A549 (cell line): ENCODE measurements at regions not wholly inside any gene's neighbourhood (a gene's known extent, or its start where the extent isn't known, plus 50 kb on each side); places are given as distances from the start of the nearest gene placed in this dataset.

Source experiments
- ATAC-seq, 2 experiments: fragments of 200-7000 bp in 1 of 2; fragments of >200 bp in 1 of 2; cut with Nextera tagmentation in 1 of 2; cut with Tn5 transposase in 1 of 2; 3 replicates each; pipeline versions ENCODE4 v1.8.0 to v1.9.1; 2018 to 2020; ENCODE audit warnings: mild to moderate bottlenecking in 1 of 2, moderate library complexity in 1 of 2
- CTCF ChIA-PET: fragments of 300-600 bp; sonication (Branson Sonifier 250); formaldehyde crosslinking; extraction: SDS; loops from one replicate; lab custom pipeline; 2021; ENCODE audit warnings: antibody characterized with exemption, inconsistent platforms; lab: Yijun Ruan, JAX
- POLR2A ChIA-PET: fragments of 350-600 bp; formaldehyde crosslinking; extraction: SDS; loops from one replicate; lab custom pipeline; 2021; ENCODE audit warnings: antibody characterized with exemption, inconsistent platforms; lab: Yijun Ruan, JAX
- DNase-seq, 2 experiments: peaks; one replicate each; pipeline versions ENCODE4 v3.0.0 to v3.0.0-alpha.2; 2011 to 2016; ENCODE audit warnings: low read depth in 1 of 2, low spot score in 1 of 2
- FAIRE-seq: peaks from 2 replicates; lab custom pipeline; 2011; peaks lifted over from hg19 to GRCh38; lab: Jason Lieb, UNC
- H3K27ac ChIP-seq, 2 experiments: fragments of >200 bp; sonication (Bioruptor Twin); formaldehyde crosslinking; 3 replicates each; pipeline ENCODE4 v1.5.1; 2016 to 2017
- H3K4me1 ChIP-seq: fragments of >200 bp; sonication (Bioruptor Twin); formaldehyde crosslinking; 3 replicates; pipeline ENCODE4 v1.6.1; 2016
- H3K4me2 ChIP-seq: fragments of >200 bp; sonication (Bioruptor Twin); formaldehyde crosslinking; 3 replicates; pipeline ENCODE4 v1.6.1; 2016
- H3K4me3 ChIP-seq: fragments of >200 bp; sonication (Bioruptor Twin); formaldehyde crosslinking; 3 replicates; pipeline ENCODE4 v1.5.1; 2016
- H3K9me3 ChIP-seq: fragments of >200 bp; sonication (Bioruptor Twin); formaldehyde crosslinking; 3 replicates; pipeline ENCODE4 v1.6.1; 2016
- CBX8 ChIP-seq: fragments of 200-600 bp; sonication (generic); IDR thresholded peaks from 2 replicates; pipeline ENCODE4 v1.6.1; 2016
- CHD2 ChIP-seq: fragments of 150-350 bp; IDR thresholded peaks from 2 replicates; pipeline ENCODE4 v1.6.1; 2014; ENCODE audit warnings: low read length; ENCODE audit not compliant: partially characterized antibody
- EHMT2 ChIP-seq: fragments of 200-600 bp; sonication (generic); IDR thresholded peaks from 2 replicates; pipeline ENCODE4 v1.6.1; 2016; ENCODE audit warnings: antibody characterized with exemption, low read depth, mild to moderate bottlenecking, moderate library complexity
- EP300 ChIP-seq, 2 experiments: fragments of >200 bp; sonication (Bioruptor Twin); formaldehyde crosslinking; IDR thresholded peaks; 2 replicates in 1 of 2; 3 replicates in 1 of 2; pipeline ENCODE4 v1.6.1; 2016 to 2017
- ESRRA ChIP-seq: fragments of 150-350 bp; IDR thresholded peaks from 2 replicates; pipeline ENCODE4 v1.6.1; 2014; ENCODE audit warnings: mild to moderate bottlenecking, low read length, borderline replicate concordance
- FOSL2 ChIP-seq, 2 experiments: fragments of 450-650 bp in 1 of 2; fragments of >200 bp in 1 of 2; sonication (Bioruptor Twin) in 1 of 2; formaldehyde crosslinking; IDR thresholded peaks; 2 replicates each; pipeline versions ENCODE4 v1.5.0 to v1.6.1; 2016 to 2020; ENCODE audit warnings: mild to moderate bottlenecking in 1 of 2, moderate library complexity in 1 of 2
- HEYL ChIP-seq: fragments of 250-450 bp; sonication (Bioruptor Pico); IDR thresholded peaks from 2 replicates; pipeline ENCODE4 v1.8.0; 2021; ENCODE audit warnings: mild to moderate bottlenecking, moderate library complexity
- RAD21 ChIP-seq, 2 experiments: fragments of >200 bp in 1 of 2; sonication (Bioruptor Twin) in 1 of 2; formaldehyde crosslinking in 1 of 2; IDR thresholded peaks in 1 of 2; conservative IDR thresholded peaks in 1 of 2; 2 replicates in 1 of 2; 3 replicates in 1 of 2; pipeline ENCODE4 v1.6.1; 2012 to 2018; ENCODE audit warnings: inconsistent platforms in 1 of 2
- RFX5 ChIP-seq: fragments of 450-650 bp; IDR thresholded peaks from 2 replicates; pipeline ENCODE4 v1.7.1; 2014; ENCODE audit warnings: antibody characterized with exemption, mild to moderate bottlenecking, moderate library complexity
- RNF2 ChIP-seq: fragments of 200-600 bp; sonication (generic); IDR thresholded peaks from 2 replicates; pipeline ENCODE4 v1.6.1; 2016; ENCODE audit warnings: low read depth, mild to moderate bottlenecking, antibody characterized with exemption, moderate library complexity, borderline replicate concordance
- SREBF2 ChIP-seq: fragments of 450-650 bp; IDR thresholded peaks from 2 replicates; pipeline ENCODE4 v1.6.1; 2014; ENCODE audit warnings: mild to moderate bottlenecking, moderate library complexity
- TFCP2L1 ChIP-seq: fragments of 250-450 bp; sonication (Bioruptor Pico); IDR thresholded peaks from 2 replicates; pipeline ENCODE4 v1.5.0; 2021; ENCODE audit warnings: mild to moderate bottlenecking
- TP53 ChIP-seq: fragments of 250-450 bp; sonication (Bioruptor Pico); IDR thresholded peaks from 2 replicates; pipeline ENCODE4 v1.5.0; 2021; ENCODE audit warnings: mild to moderate bottlenecking, moderate library complexity
- ZFP36 ChIP-seq: fragments of 450-650 bp; IDR thresholded peaks from 2 replicates; pipeline ENCODE4 v1.6.1; 2014; ENCODE audit warnings: borderline replicate concordance; ENCODE audit not compliant: partially characterized antibody
- ZSCAN20 ChIP-seq: fragments of 250-450 bp; sonication (Bioruptor Pico); IDR thresholded peaks from 2 replicates; pipeline ENCODE4 v1.8.0; 2022; ENCODE audit warnings: mild to moderate bottlenecking, moderate library complexity
- WGBS: methylation state at CpG from one replicate; pipeline ENCODE4 v1.1.6; 2017; ENCODE audit errors: missing lambda C conversion rate; 5-methylcytosine and 5-hydroxymethylcytosine counted together
- TF ChIP-seq, protein P1 (sequence below): fragments of 450-650 bp; IDR thresholded peaks from 2 replicates; pipeline ENCODE4 v1.6.1; 2014; ENCODE audit warnings: antibody characterized with exemption
- TF ChIP-seq, protein P2 (sequence below): fragments of 200-600 bp; sonication (generic); IDR thresholded peaks from 2 replicates; pipeline ENCODE4 v1.6.1; 2016; ENCODE audit warnings: antibody characterized with exemption, mild to moderate bottlenecking, moderate library complexity
- TF ChIP-seq, protein P3 (sequence below): IDR thresholded peaks from 2 replicates; pipeline ENCODE4 v1.6.1; 2012; ENCODE audit warnings: low read depth, borderline replicate concordance
- TF ChIP-seq, protein P4 (sequence below): fragments of 250-450 bp; sonication (Bioruptor Pico); IDR thresholded peaks from 2 replicates; pipeline ENCODE4 v1.5.0; 2021; ENCODE audit warnings: mild to moderate bottlenecking, moderate library complexity, borderline replicate concordance

DNA sequence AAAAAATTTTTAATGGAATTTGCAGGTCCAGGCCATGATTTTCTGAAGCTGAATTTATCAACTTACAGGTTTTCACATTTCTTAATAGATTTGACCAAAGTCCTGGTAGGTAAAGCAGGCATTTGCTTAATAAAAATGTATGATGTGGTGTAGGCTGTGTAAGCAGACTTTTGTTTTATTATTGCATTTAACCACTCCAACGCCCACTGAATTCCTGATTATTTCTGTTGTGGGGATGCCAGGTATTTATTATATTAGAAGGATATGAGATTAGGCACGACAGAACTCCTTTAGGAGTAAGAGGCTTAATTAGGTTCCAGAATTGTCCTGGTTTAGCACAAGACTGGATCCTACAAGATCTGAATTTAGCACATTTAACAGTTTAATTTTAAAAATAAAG, 111.1 kb downstream of the ADCYAP1 start (continued):
- TF ChIP-seq, protein P1, sequence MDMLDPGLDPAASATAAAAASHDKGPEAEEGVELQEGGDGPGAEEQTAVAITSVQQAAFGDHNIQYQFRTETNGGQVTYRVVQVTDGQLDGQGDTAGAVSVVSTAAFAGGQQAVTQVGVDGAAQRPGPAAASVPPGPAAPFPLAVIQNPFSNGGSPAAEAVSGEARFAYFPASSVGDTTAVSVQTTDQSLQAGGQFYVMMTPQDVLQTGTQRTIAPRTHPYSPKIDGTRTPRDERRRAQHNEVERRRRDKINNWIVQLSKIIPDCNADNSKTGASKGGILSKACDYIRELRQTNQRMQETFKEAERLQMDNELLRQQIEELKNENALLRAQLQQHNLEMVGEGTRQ: no peak
- no peak for TF ChIP-seq EHMT2
- no peak for TF ChIP-seq ZFP36
- TF ChIP-seq RNF2: no peak

DNA sequence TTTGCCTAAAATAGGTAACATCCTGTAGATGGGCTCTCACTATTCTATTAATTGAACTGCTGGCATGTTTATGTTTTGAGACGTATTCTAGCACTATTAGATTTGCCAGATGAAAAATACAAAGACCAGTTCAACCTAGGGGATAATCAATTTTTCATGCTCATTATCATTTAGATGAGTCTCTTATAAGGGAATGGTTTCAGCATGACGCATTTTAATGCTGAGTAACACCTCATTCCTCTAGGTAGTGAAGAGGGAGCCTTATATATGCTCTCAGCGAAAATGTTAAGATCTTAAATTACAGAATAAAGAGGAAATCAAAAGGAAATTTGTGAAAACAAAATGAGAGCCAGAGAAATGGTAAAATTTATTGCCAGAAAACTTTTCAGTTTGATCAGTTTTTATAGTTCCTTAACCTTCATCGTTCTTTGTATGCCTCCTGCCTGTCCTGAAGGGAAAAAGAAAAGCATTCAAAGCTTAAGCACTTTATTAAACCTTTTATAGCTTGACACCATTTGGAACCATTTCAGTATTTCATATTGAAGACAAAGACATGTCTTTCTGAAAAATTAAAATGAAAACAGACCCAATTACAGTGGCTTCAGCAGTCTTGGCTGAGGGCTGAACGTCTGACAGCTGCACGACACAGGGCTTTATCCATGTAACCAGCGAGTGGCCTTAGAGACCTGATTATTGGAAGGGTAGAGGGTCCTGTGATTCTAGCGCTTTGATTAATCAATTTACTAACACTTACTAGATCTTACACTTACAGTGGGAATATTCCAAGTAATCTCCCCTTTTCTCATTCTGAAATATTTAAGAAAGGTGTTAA, 112.8 kb downstream of the ADCYAP1 start:
- FAIRE-seq (no peak), ATAC-seq (no peak), DNase-seq (no peak)
- Histone ChIP-seq H3K4me1 (no peaks in the 10 kb centered on the region), H3K9me3 (no peaks in the 10 kb centered on the region), H3K4me3 (no peak overlapping the region), H3K4me2 (no peak overlapping the region), H3K27ac (no peak overlapping the region)
- WGBS: 43% methylated on average over 8 of the region's 8 CpGs
- CTCF ChIA-PET: no interaction called here
- TF ChIP-seq HEYL (CRISPR knock-in tag): no peak
- TF ChIP-seq CHD2: no peak
- TF ChIP-seq RNF2: no peak
- no peak for TF ChIP-seq TP53 (CRISPR knock-in tag)
- TF ChIP-seq ZFP36: no peak
- TF ChIP-seq CBX8: no peak
- TF ChIP-seq, protein P2, sequence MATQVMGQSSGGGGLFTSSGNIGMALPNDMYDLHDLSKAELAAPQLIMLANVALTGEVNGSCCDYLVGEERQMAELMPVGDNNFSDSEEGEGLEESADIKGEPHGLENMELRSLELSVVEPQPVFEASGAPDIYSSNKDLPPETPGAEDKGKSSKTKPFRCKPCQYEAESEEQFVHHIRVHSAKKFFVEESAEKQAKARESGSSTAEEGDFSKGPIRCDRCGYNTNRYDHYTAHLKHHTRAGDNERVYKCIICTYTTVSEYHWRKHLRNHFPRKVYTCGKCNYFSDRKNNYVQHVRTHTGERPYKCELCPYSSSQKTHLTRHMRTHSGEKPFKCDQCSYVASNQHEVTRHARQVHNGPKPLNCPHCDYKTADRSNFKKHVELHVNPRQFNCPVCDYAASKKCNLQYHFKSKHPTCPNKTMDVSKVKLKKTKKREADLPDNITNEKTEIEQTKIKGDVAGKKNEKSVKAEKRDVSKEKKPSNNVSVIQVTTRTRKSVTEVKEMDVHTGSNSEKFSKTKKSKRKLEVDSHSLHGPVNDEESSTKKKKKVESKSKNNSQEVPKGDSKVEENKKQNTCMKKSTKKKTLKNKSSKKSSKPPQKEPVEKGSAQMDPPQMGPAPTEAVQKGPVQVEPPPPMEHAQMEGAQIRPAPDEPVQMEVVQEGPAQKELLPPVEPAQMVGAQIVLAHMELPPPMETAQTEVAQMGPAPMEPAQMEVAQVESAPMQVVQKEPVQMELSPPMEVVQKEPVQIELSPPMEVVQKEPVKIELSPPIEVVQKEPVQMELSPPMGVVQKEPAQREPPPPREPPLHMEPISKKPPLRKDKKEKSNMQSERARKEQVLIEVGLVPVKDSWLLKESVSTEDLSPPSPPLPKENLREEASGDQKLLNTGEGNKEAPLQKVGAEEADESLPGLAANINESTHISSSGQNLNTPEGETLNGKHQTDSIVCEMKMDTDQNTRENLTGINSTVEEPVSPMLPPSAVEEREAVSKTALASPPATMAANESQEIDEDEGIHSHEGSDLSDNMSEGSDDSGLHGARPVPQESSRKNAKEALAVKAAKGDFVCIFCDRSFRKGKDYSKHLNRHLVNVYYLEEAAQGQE: no peak
- TF ChIP-seq, protein P3, sequence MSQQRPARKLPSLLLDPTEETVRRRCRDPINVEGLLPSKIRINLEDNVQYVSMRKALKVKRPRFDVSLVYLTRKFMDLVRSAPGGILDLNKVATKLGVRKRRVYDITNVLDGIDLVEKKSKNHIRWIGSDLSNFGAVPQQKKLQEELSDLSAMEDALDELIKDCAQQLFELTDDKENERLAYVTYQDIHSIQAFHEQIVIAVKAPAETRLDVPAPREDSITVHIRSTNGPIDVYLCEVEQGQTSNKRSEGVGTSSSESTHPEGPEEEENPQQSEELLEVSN: no peak
- no peak for TF ChIP-seq ZSCAN20
- no peak for TF ChIP-seq TFCP2L1 (CRISPR knock-in tag)
- no peak for TF ChIP-seq RAD21 (conservative IDR thresholded peaks at IDR 0.05 in 1 of 2, IDR thresholded peaks at IDR 0.05 in 1 of 2)
- TF ChIP-seq EP300 (IDR thresholded peaks at IDR 0.05): no peak
- no peak for TF ChIP-seq RFX5
- TF ChIP-seq, protein P4, sequence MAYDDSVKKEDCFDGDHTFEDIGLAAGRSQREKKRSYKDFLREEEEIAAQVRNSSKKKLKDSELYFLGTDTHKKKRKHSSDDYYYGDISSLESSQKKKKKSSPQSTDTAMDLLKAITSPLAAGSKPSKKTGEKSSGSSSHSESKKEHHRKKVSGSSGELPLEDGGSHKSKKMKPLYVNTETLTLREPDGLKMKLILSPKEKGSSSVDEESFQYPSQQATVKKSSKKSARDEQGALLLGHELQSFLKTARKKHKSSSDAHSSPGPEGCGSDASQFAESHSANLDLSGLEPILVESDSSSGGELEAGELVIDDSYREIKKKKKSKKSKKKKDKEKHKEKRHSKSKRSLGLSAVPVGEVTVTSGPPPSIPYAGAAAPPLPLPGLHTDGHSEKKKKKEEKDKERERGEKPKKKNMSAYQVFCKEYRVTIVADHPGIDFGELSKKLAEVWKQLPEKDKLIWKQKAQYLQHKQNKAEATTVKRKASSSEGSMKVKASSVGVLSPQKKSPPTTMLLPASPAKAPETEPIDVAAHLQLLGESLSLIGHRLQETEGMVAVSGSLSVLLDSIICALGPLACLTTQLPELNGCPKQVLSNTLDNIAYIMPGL (CRISPR knock-in tag): no peak
- TF ChIP-seq, protein P1: no peak
- TF ChIP-seq SREBF2: no peak
- no peak for TF ChIP-seq ESRRA
- no peak for TF ChIP-seq FOSL2 (IDR thresholded peaks at IDR 0.05)
- TF ChIP-seq FOSL2 (CRISPR knock-in tag; IDR thresholded peaks at IDR 0.05): no peak
- POLR2A ChIA-PET: no interaction called here
